HFFc6 (cell line): ENCODE measurements at regions not wholly inside any gene's neighbourhood (a gene's known extent, or its start where the extent isn't known, plus 50 kb on each side); places are given as distances from the start of the nearest gene placed in this dataset.

Experiments used
- DNase-seq: peaks from one replicate; pipeline ENCODE4 v3.0.0-alpha.2; 2018
- H3K27ac Mint-ChIP-seq: 2 replicates; pipeline ENCODE4 v1.8.0; 2020; ENCODE audit warnings: mild to moderate bottlenecking, mixed read lengths
- H3K27me3 Mint-ChIP-seq: 2 replicates; pipeline ENCODE4 v1.8.0; 2021; ENCODE audit warnings: mild to moderate bottlenecking, moderate library complexity, mixed read lengths; ENCODE audit not compliant: insufficient read depth
- H3K36me3 Mint-ChIP-seq: 2 replicates; pipeline ENCODE4 v1.8.0; 2021; ENCODE audit warnings: low read depth, mixed read lengths
- H3K4me1 Mint-ChIP-seq: 2 replicates; pipeline ENCODE4 v1.8.0; 2020; ENCODE audit warnings: low read depth, mixed read lengths
- H3K4me3 Mint-ChIP-seq: 2 replicates; pipeline ENCODE4 v1.8.0; 2020; ENCODE audit warnings: mild to moderate bottlenecking, moderate library complexity, mixed read lengths
- H3K9me3 Mint-ChIP-seq: 2 replicates; pipeline ENCODE4 v1.8.0; 2020; ENCODE audit warnings: mild to moderate bottlenecking, mixed read lengths
- TF ChIP-seq, protein P1 (sequence below): fragments of 200-600 bp; sonication (generic); IDR thresholded peaks from 2 replicates; pipeline ENCODE4 v1.5.0; 2021; ENCODE audit warnings: antibody characterized with exemption, mild to moderate bottlenecking

DNA sequence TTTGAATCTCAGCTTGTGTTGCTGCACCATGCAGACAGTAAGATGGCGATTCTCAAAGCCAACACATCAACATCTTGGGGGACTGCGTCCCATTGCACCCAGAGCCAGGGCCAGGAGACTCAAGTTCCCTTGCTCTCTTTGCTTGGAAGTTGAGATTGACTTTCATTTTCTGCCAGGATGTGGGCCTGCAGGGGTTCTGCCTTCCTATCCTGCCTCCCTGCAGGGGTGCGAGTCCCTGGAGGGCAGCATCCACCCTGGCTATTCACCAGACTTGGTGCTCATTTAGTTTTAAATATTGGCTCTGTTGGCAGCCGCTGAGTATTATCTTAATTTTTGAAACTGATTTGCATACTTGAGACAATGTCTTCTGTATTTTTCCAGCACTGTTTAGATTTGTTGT, 451.5 kb downstream of the GLRX3 start:
- no peaks in the 10 kb centered on the region for H3K27me3 Mint-ChIP-seq
- H3K36me3 Mint-ChIP-seq = no peaks in the 10 kb centered on the region; the same call in 1 of the 2 replicates
- TF ChIP-seq, protein P1, sequence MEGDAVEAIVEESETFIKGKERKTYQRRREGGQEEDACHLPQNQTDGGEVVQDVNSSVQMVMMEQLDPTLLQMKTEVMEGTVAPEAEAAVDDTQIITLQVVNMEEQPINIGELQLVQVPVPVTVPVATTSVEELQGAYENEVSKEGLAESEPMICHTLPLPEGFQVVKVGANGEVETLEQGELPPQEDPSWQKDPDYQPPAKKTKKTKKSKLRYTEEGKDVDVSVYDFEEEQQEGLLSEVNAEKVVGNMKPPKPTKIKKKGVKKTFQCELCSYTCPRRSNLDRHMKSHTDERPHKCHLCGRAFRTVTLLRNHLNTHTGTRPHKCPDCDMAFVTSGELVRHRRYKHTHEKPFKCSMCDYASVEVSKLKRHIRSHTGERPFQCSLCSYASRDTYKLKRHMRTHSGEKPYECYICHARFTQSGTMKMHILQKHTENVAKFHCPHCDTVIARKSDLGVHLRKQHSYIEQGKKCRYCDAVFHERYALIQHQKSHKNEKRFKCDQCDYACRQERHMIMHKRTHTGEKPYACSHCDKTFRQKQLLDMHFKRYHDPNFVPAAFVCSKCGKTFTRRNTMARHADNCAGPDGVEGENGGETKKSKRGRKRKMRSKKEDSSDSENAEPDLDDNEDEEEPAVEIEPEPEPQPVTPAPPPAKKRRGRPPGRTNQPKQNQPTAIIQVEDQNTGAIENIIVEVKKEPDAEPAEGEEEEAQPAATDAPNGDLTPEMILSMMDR = no peak
- peaks cover 57% of the 10 kb centered on the region for H3K9me3 Mint-ChIP-seq
- H3K4me3 Mint-ChIP-seq = no peak overlapping the region
- H3K4me1 Mint-ChIP-seq = no peaks in the 10 kb centered on the region
- no peak overlapping the region for H3K27ac Mint-ChIP-seq
- DNase-seq = no peak

DNA sequence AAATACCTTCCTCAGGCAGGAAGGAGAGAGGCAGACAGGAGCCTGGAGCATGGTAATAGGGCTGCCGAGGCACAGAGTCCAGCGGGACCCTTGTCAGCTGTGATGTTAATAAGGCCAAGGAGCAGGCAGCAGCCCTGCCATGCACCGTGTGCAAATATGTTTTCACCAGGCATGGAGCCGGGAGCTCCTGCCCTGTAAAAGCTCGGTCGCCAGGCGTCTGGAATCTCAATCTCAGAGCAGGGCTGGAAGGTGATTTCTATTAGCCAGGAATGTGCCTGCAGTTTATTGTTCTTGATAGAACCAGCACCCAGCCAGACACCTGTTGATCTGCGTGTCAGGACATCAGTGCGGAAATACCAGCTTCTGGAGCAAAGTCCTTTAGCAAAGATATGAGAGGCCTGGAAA, 469.8 kb downstream of the GLRX3 start:
- Mint-ChIP-seq H3K9me3 (peaks cover 77% of the 10 kb centered on the region), H3K27ac (no peak overlapping the region), H3K4me3 (no peak overlapping the region), H3K4me1 (no peaks in the 10 kb centered on the region), H3K27me3 (peaks cover 2% of the 10 kb centered on the region), H3K36me3 (peaks cover 4% of the 10 kb centered on the region; the same call in 1 of the 2 replicates)
- no peak for DNase-seq
- TF ChIP-seq, protein P1 = no peak

DNA sequence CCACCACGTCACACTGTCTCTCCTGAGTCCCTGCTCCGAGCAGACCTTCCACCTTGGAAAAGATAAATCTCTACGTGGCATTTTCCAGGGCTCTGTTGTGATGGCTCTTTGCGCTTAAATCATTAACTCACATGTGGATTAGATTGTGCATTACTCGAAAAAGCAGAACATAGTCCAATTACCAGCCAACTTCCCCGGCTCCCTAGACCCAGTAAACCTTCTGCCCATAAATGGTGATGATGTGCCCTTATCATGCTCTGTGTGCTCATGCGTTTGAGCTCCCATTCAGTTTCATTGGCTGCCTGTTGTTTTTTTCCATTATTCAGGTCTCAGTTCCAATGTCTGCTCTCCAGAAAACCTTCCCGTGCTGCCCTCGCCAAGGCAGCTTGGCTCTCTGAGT, 471.2 kb downstream of the GLRX3 start:
- no peak for DNase-seq
- no peak overlapping the region for H3K4me3 Mint-ChIP-seq
- no peaks in the 10 kb centered on the region for H3K4me1 Mint-ChIP-seq
- peaks cover 4% of the 10 kb centered on the region; the same call in 1 of the 2 replicates for H3K36me3 Mint-ChIP-seq
- H3K27ac Mint-ChIP-seq = no peak overlapping the region
- peaks cover 76% of the 10 kb centered on the region for H3K9me3 Mint-ChIP-seq
- H3K27me3 Mint-ChIP-seq = peaks cover 2% of the 10 kb centered on the region
- TF ChIP-seq, protein P1 = no peak

DNA sequence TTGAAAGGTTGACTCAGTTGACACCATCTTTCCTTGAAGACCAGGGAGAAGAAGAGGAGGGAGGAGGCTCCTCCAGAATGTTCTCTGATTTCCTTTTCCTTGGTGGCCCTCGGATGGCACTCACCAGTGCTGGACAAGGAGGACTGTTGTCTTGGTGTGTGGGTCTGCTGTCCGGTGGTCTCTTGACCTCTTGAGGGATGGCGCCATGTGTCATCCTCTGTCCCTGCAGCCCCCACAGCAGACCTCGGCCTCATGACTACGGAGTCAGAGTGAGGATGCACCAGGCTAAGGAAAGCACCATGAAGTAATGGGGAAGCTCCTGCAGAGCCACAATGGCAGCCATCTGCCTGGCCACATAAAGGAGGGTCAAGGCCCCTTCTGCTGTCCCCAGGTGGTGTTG, 475.0 kb downstream of the GLRX3 start:
- H3K4me1 Mint-ChIP-seq = no peaks in the 10 kb centered on the region
- TF ChIP-seq, protein P1 = no peak
- DNase-seq = no peak
- no peaks in the 10 kb centered on the region; the same call in 1 of the 2 replicates for H3K36me3 Mint-ChIP-seq
- H3K27ac Mint-ChIP-seq = no peak overlapping the region
- H3K27me3 Mint-ChIP-seq = no peaks in the 10 kb centered on the region
- peaks cover 72% of the 10 kb centered on the region for H3K9me3 Mint-ChIP-seq
- no peak overlapping the region for H3K4me3 Mint-ChIP-seq

DNA sequence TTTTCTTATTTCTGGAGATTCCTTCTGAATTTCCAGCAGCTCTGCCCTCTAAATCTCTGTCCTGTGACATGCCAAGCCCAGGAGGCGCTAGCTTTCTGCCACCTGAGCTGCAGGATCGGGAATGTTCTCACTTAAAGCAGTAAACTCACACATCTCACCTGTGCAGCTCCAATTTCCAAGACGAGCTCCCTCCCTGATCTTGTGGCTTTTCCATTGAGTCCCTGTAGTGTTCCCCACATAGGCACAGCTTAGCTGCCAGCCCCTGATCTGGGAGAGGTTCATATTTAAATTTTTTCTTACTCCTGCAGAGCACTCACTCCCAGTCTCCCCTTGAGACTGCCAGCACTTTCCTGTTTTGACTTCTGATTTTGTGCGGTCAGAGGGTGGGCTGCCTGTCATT, 479.3 kb downstream of the GLRX3 start:
- Mint-ChIP-seq H3K9me3 (peaks cover 58% of the 10 kb centered on the region), H3K27me3 (no peaks in the 10 kb centered on the region), H3K27ac (no peak overlapping the region), H3K4me3 (no peak overlapping the region), H3K36me3 (no peaks in the 10 kb centered on the region; the same call in 1 of the 2 replicates), H3K4me1 (no peaks in the 10 kb centered on the region)
- TF ChIP-seq, protein P1 = no peak
- no peak for DNase-seq

DNA sequence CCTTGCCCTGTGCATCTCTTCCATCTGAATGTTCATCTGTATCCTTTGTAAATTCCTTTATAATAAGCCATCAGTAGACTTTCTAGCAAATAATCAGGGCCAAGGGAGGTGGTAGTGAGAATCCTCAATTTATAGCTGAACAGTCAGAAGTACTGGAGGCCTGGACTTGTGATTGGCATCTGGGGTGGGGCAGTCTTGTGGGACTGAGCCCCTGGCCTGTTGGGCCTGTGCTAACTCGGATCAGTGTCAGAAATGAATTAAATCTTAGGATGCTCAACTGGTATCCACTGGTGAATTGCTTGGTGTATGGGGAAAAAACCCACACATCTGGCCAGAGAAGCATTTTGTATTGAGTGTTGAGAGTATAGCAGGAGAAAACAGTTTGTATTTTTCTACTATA, 481.8 kb downstream of the GLRX3 start:
- H3K9me3 Mint-ChIP-seq = peaks cover 70% of the 10 kb centered on the region
- H3K4me3 Mint-ChIP-seq = no peak overlapping the region
- H3K27me3 Mint-ChIP-seq = no peaks in the 10 kb centered on the region
- TF ChIP-seq, protein P1 = no peak
- H3K27ac Mint-ChIP-seq = no peak overlapping the region
- no peak for DNase-seq
- H3K36me3 Mint-ChIP-seq = no peaks in the 10 kb centered on the region; the same call in 1 of the 2 replicates
- H3K4me1 Mint-ChIP-seq = no peaks in the 10 kb centered on the region
